Upper lobe of left lung (tissue), 6 donors: ENCODE measurements at regions not wholly inside any gene's neighbourhood (a gene's known extent, or its start where the extent isn't known, plus 50 kb on each side); places are given as distances from the start of the nearest gene placed in this dataset.

Experiments
- ATAC-seq, 2 donors: fragments of 200-7000 bp; cut with Tn5 transposase; one replicate each; pipeline ENCODE4 v1.9.1; 2022; ENCODE audit warnings: mild to moderate bottlenecking in 2 of 2, moderate library complexity in 2 of 2; ENCODE audit not compliant: low FRiP score in 2 of 2
- DNase-seq, 2 donors: peaks; one replicate each; pipeline ENCODE4 v3.0.0-alpha.2; 2019 to 2020
- H3K27ac ChIP-seq, 4 donors: fragments of 200-600 bp; sonication (generic); one replicate each; pipeline ENCODE4 v1.5.1; 2016 to 2019
- H3K27me3 ChIP-seq, 4 donors: fragments of 200-600 bp; sonication (generic); one replicate each; pipeline ENCODE4 v1.5.1; 2017 to 2019
- H3K36me3 ChIP-seq, 4 donors: fragments of 200-600 bp; sonication (generic); one replicate each; pipeline ENCODE4 v1.5.1; 2016 to 2019
- H3K4me1 ChIP-seq, 4 donors: fragments of 200-600 bp; sonication (generic); one replicate each; pipeline ENCODE4 v1.5.1; 2018 to 2019
- H3K4me3 ChIP-seq, 4 donors: fragments of 200-600 bp; sonication (generic); one replicate each; pipeline ENCODE4 v1.5.1; 2017 to 2019; ENCODE audit warnings: mild to moderate bottlenecking in 2 of 4, moderate library complexity in 1 of 4
- H3K9me3 ChIP-seq, 4 donors: fragments of 200-600 bp; sonication (generic); one replicate each; pipeline ENCODE4 v1.5.1; 2018 to 2019
- EP300 ChIP-seq, 4 donors: sonication (generic); formaldehyde crosslinking; IDR thresholded peaks; one replicate each; pipeline ENCODE4 v1.5.1; 2017; ENCODE audit warnings: antibody characterized with exemption in 4 of 4, control low read depth in 2 of 4
- POLR2A ChIP-seq, 4 donors: fragments of 450-650 bp; IDR thresholded peaks; one replicate each; pipeline ENCODE4 v1.5.1; 2016 to 2017; ENCODE audit warnings: antibody characterized with exemption in 4 of 4, mild to moderate bottlenecking in 2 of 4
- POLR2AphosphoS5 ChIP-seq, 2 donors: sonication (generic); formaldehyde crosslinking; IDR thresholded peaks; one replicate each; pipeline ENCODE4 v1.5.1; 2017; ENCODE audit warnings: antibody characterized with exemption in 2 of 2
- WGBS, 2 donors: methylation state at CpG; one replicate each; pipeline ENCODE4 v1.1.5; 2017 to 2018; 5-methylcytosine and 5-hydroxymethylcytosine counted together
- TF ChIP-seq, protein P1 (sequence below), 6 experiments: fragments of 450-650 bp in 4 of 6; fragments of 200-600 bp in 2 of 6; sonication (generic) in 2 of 6; IDR thresholded peaks; one replicate each; pipeline ENCODE4 v1.5.1; 2016 to 2019; ENCODE audit warnings: antibody characterized with exemption in 6 of 6
- donor health status: DM: no; HTN: no; CAD: no; lungs with moderate emphysema.
- donor health status: DM: no; HTN: yes; CAD: no; lungs with severe emphysema.

DNA sequence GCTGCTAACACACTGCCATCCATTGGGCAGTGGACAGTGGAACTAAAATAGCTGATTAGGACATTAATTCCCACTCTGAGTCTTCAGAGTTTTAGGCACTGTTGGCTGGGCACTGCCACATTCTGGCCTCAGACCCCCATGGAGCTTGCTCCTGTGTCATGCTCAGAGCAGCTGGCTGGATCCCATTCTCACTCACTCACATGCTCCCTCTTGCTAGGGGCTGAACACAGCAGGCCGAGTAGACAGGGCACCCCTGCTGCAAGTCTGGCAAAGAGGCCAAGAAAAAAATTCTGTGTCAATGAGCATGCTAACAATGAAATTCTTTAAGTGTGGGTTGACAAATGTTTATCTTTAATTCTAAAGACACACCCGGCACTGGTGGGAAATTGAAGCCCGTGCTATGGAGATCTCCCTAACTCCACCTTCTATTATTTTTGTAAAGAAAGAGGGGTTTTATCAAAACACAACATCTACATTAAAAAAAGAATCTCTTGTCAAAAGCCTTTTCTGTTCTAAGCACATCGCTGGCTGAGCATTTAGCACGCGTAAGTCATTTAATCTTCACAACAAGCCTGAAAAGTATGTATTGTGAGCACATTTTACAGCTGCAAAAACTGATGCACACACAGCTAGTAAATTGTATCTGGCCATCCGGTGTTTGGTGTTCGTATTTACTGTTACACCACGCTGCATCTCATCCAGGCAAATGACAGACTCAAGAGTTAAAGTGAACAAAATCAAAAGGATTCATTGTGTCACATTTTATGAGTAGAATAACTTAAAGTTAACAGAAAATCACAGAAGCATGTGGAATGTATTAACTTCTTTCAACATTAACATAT lies 362.1 kb downstream of the PLOD2 start:
- WGBS, 2 donors = 52 to 58% methylated on average over 9 of the region's 9 CpGs
- H3K4me1 ChIP-seq = no peaks in the 10 kb centered on the region
- H3K36me3 ChIP-seq = no peaks in the 10 kb centered on the region
- no peak overlapping the region for H3K27ac ChIP-seq
- no peak for DNase-seq
- H3K9me3 ChIP-seq = no peaks in the 10 kb centered on the region
- H3K4me3 ChIP-seq = no peak overlapping the region
- no peak for ATAC-seq
- TF ChIP-seq, protein P1, sequence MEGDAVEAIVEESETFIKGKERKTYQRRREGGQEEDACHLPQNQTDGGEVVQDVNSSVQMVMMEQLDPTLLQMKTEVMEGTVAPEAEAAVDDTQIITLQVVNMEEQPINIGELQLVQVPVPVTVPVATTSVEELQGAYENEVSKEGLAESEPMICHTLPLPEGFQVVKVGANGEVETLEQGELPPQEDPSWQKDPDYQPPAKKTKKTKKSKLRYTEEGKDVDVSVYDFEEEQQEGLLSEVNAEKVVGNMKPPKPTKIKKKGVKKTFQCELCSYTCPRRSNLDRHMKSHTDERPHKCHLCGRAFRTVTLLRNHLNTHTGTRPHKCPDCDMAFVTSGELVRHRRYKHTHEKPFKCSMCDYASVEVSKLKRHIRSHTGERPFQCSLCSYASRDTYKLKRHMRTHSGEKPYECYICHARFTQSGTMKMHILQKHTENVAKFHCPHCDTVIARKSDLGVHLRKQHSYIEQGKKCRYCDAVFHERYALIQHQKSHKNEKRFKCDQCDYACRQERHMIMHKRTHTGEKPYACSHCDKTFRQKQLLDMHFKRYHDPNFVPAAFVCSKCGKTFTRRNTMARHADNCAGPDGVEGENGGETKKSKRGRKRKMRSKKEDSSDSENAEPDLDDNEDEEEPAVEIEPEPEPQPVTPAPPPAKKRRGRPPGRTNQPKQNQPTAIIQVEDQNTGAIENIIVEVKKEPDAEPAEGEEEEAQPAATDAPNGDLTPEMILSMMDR (IDR thresholded peaks at IDR 0.05) = no peak
- TF ChIP-seq EP300 (IDR thresholded peaks at IDR 0.05) (no peak), POLR2A (IDR thresholded peaks at IDR 0.05) (no peak), POLR2AphosphoS5 (IDR thresholded peaks at IDR 0.05) (no peak)
- H3K27me3 ChIP-seq = no peaks in the 10 kb centered on the region

- no peaks in the 10 kb centered on the region for H3K4me1 ChIP-seq
- ATAC-seq (no peak), DNase-seq (no peak)
- no peaks in the 10 kb centered on the region for H3K36me3 ChIP-seq
- no peak overlapping the region for H3K4me3 ChIP-seq
- TF ChIP-seq, protein P1 (IDR thresholded peaks at IDR 0.05) = no peak
- TF ChIP-seq POLR2A (IDR thresholded peaks at IDR 0.05) (no peak), POLR2AphosphoS5 (IDR thresholded peaks at IDR 0.05) (no peak), EP300 (IDR thresholded peaks at IDR 0.05) (no peak)
- no peaks in the 10 kb centered on the region for H3K9me3 ChIP-seq
- H3K27ac ChIP-seq = no peak overlapping the region
- no peaks in the 10 kb centered on the region for H3K27me3 ChIP-seq
Measured at GRCh38 chr3:145801696-145802095, 359.3 kb downstream of the PLOD2 start.

GRCh38 chr3:145807990-145808389 lies 353.0 kb downstream of the PLOD2 start:
- no peaks in the 10 kb centered on the region for H3K27me3 ChIP-seq
- 15 to 50% methylated on average over 3 of the region's 3 CpGs for WGBS, 2 donors
- H3K4me3 ChIP-seq = no peak overlapping the region
- H3K27ac ChIP-seq = no peak overlapping the region
- no peaks in the 10 kb centered on the region for H3K36me3 ChIP-seq
- DNase-seq (no peak), ATAC-seq (no peak)
- TF ChIP-seq POLR2AphosphoS5 (IDR thresholded peaks at IDR 0.05) = no peak
- no peak for TF ChIP-seq EP300 (IDR thresholded peaks at IDR 0.05)
- TF ChIP-seq POLR2A (IDR thresholded peaks at IDR 0.05) = no peak
- TF ChIP-seq, protein P1 (IDR thresholded peaks at IDR 0.05) = no peak
- H3K4me1 ChIP-seq = no peaks in the 10 kb centered on the region
- H3K9me3 ChIP-seq = no peaks in the 10 kb centered on the region

DNA sequence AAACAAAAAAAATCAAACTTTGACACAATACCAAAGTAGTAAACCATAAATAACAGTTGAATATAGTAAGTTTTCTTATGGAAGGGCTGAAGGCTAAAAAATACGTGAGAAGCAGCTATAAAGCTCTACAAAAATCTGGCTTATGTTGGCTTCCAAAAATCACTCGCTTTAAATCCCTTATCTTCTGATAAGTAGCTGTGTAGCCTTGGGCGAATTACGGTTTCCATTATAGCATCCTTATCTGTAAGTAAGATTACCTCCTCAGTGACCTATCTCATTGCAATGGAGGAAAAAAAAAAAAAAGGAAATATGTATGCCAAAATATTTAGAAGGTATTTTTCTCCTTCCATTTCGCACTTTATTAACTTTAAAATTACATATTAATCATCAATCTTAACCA lies 348.6 kb downstream of the PLOD2 start:
- 71 to 86% methylated on average over 5 of the region's 5 CpGs for WGBS, 2 donors
- Histone ChIP-seq H3K27ac (no peak overlapping the region), H3K36me3 (no peaks in the 10 kb centered on the region), H3K4me1 (no peaks in the 10 kb centered on the region), H3K9me3 (no peaks in the 10 kb centered on the region), H3K4me3 (no peak overlapping the region), H3K27me3 (no peaks in the 10 kb centered on the region)
- TF ChIP-seq, protein P1 (IDR thresholded peaks at IDR 0.05) = no peak
- TF ChIP-seq POLR2A (IDR thresholded peaks at IDR 0.05) (no peak), EP300 (IDR thresholded peaks at IDR 0.05) (no peak), POLR2AphosphoS5 (IDR thresholded peaks at IDR 0.05) (no peak)
- DNase-seq (no peak), ATAC-seq (no peak)
